ENCODE measurements at regions not wholly inside any gene's neighbourhood (a gene's known extent, or its start where the extent isn't known, plus 50 kb on each side); places are given as distances from the start of the nearest gene placed in this dataset.
"Not testable (repeated sequence)": the region's sequence is repeated elsewhere in the genome, so short reads cannot be mapped to it uniquely, and the experiment has no call there.

DNA sequence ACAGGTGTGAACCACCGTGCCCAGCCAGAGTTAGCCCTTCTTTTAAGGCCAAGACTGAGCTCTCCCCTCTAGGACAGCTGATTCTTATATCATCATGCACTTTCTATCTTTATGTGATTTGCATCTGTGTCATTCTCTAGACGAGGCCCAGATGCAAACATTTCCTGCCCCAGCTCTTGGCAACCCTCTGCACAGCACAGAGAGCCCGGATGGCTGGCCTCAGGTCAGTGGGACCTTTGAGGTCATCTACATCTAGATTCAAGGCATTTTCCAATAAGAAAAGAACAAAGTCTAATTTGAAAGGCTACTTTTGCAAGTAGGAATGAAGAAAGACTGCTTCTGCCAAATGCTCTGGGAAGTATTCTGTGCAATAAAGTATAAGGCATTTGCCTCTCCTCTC lies 109.0 kb upstream of the DAB2 start:
- no peak for DNase-seq (ENCODE audit: low read depth, low spot score)
- in situ Hi-C loops (cut with HindIII; ENCODE audit: low sequenced_read_pairs): no loop called here
- H3K4me3 ChIP-seq (ENCODE audit: low read depth, low read length): no peak overlapping the region
- TF ChIP-seq, protein P1, sequence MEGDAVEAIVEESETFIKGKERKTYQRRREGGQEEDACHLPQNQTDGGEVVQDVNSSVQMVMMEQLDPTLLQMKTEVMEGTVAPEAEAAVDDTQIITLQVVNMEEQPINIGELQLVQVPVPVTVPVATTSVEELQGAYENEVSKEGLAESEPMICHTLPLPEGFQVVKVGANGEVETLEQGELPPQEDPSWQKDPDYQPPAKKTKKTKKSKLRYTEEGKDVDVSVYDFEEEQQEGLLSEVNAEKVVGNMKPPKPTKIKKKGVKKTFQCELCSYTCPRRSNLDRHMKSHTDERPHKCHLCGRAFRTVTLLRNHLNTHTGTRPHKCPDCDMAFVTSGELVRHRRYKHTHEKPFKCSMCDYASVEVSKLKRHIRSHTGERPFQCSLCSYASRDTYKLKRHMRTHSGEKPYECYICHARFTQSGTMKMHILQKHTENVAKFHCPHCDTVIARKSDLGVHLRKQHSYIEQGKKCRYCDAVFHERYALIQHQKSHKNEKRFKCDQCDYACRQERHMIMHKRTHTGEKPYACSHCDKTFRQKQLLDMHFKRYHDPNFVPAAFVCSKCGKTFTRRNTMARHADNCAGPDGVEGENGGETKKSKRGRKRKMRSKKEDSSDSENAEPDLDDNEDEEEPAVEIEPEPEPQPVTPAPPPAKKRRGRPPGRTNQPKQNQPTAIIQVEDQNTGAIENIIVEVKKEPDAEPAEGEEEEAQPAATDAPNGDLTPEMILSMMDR (IDR thresholded peaks at IDR 0.05; ENCODE audit: low read depth, low read length): no peak

DNA sequence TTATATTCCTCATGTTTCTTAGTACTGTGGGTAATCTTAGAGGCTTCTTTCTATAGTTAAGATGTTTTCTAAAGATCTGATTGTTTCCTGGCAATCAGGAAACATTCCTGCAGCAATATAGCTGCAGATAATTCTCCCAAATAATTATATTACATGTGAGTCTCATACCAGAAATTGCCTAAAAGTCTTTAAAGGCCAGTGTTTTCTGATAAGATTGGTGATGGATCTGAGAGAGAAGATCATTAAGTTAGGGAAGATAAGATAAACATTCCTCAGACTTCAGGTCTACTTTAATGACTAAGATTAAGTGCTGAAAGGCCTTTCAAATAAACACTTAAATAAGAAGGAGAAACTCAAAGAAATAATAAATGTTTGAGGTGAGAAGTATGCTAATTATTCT lies 107.7 kb upstream of the DAB2 start:
- no peak overlapping the region for H3K4me3 ChIP-seq (ENCODE audit: low read depth, low read length)
- no peak for DNase-seq (ENCODE audit: low read depth, low spot score)
- in situ Hi-C loops (cut with HindIII; ENCODE audit: low sequenced_read_pairs): no loop called here
- TF ChIP-seq, protein P1 (IDR thresholded peaks at IDR 0.05; ENCODE audit: low read depth, low read length): no peak

DNA sequence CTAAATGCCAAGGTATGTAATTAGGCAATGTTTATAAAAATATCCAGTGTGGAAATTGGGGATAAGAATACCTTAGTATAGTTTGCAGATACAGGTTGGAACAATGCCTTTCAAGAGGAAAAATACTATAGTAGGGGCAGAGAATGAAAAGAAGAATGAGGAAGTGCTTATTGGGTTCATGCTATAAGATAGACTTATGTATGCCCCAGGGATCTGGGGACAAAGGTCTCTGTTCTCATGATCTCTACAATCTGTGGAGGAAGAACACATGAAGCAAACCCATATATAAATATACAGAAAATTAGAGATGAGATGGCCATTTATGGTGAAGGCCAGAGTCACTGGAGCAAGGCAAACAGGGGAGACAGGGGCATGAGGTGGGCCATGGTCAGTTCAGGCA lies 106.5 kb upstream of the DAB2 start:
- in situ Hi-C loops (cut with HindIII; ENCODE audit: low sequenced_read_pairs): no loop called here
- TF ChIP-seq, protein P1 (IDR thresholded peaks at IDR 0.05; ENCODE audit: low read depth, low read length): no peak

DNA sequence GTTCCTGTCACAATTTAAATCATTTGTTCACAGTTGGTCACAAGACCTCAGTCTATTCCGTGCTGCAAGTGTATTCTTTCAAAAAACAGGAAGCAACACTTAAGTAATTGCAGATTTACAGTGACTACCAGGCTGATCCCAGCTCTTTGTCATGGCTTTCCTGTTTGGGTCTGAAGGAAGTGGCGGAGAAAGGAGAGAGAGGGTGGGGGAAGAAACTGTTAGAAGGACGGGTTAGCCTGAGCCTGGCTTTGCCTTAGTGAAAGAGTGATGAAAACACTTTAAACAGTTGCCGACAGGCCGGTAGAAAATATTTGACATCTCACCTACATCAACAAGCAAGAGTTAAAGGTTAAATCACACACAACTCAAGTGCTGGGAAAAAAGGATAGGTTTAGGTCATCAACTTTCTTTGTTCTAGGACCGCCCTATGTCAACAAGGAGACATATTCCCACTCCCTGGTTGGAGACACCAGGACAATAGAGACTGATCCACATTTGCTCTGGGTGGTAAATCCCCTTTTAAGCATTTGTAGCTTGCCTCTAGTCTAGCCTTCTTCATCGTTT lies 102.2 kb upstream of the DAB2 start:
- TF ChIP-seq, protein P1 (IDR thresholded peaks at IDR 0.05; ENCODE audit: low read depth, low read length): no peak
- no peak for DNase-seq (ENCODE audit: low read depth, low spot score)
- in situ Hi-C loops (cut with HindIII; ENCODE audit: low sequenced_read_pairs): no loop called here
- no peak overlapping the region for H3K4me3 ChIP-seq (ENCODE audit: low read depth, low read length)

More for the DNA sequence above, 106.5 kb upstream of the DAB2 start:
- DNase-seq (ENCODE audit: low read depth, low spot score): no peak
- no peak overlapping the region for H3K4me3 ChIP-seq (ENCODE audit: low read depth, low read length)

DNA sequence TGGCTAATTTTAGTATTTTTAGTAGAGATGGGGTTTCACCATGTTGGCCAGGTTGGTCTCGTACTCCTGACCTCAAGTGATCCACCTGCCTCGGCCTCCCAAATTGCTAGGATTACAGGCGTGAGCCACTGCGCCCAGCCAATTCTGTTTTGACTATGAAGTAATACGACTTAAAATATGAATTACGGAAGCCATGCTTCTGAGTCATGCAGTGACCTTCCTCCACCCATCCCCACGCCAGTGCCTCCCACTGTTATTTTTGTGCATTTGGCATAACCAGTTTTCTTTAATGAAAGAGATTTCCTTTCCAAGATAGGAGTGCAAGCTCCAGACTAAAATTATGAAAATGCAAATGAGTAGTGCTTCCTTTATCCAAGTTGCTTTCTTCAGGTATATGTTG lies 101.0 kb upstream of the DAB2 start:
- DNase-seq (ENCODE audit: low read depth, low spot score): peak; percentile 70
- in situ Hi-C loops (cut with HindIII; ENCODE audit: low sequenced_read_pairs); H3K4me3 ChIP-seq (ENCODE audit: low read depth, low read length): not testable (repeated sequence)

DNA sequence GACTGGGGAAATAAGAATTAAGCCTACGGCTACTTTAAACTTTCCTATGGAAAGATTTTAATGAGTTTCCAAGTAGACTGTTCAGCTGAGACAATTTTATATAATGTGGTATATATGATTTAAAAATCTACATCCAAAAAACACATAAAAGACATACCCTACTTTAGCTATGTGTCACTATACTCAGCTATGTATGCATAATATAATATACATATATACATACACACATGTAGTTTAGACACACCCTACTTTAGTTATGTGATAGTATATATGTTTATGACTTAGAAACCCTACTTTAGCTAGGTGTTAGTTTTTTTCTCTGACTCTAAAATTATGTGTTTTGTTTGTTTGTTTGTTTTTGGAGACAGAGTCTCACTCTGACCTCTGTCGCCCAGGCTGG lies 100.5 kb upstream of the DAB2 start:
- in situ Hi-C loops (cut with HindIII; ENCODE audit: low sequenced_read_pairs): no loop called here
- no peak for DNase-seq (ENCODE audit: low read depth, low spot score)
- TF ChIP-seq, protein P1 (IDR thresholded peaks at IDR 0.05; ENCODE audit: low read depth, low read length): no peak

DNA sequence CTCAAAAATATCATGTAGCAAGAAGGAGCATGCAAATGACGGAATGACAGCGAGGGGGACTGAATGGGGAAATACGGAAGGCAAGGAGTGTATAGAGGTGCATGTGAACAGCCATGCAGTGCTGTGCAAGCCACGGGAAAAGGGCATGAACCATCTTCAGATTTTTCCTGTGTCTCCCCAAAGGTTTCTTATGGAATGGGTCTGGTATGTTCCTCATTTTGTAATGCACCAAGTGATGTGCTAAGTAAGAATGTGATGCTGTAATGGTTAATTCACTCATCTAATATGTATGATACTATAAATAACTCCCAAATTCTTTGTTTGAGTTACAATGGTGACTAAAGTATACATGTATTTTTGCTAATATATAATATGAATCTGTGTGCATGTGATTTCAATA lies 99.0 kb upstream of the DAB2 start:
- peak; percentile 41 for DNase-seq (ENCODE audit: low read depth, low spot score)
- in situ Hi-C loops (cut with HindIII; ENCODE audit: low sequenced_read_pairs): no loop called here
- no peak overlapping the region for H3K4me3 ChIP-seq (ENCODE audit: low read depth, low read length)
- TF ChIP-seq, protein P1 (IDR thresholded peaks at IDR 0.05; ENCODE audit: low read depth, low read length): no peak

More for the DNA sequence above, 100.5 kb upstream of the DAB2 start:
- no peak overlapping the region for H3K4me3 ChIP-seq (ENCODE audit: low read depth, low read length)
